ENCODE measurements at regions not wholly inside any gene's neighbourhood (a gene's known extent, or its start where the extent isn't known, plus 50 kb on each side); places are given as distances from the start of the nearest gene placed in this dataset.

GRCh38 chr1:170296642-170297041 lies 150.9 kb downstream of the NTMT2 start:
- no peak for TF ChIP-seq CTCF (IDR thresholded peaks at IDR 0.05)
- no peak for TF ChIP-seq POLR2A (IDR thresholded peaks at IDR 0.05)

Data from heart left ventricle (tissue), 13 donors.